ENCODE measurements at regions not wholly inside any gene's neighbourhood (a gene's known extent, or its start where the extent isn't known, plus 50 kb on each side); places are given as distances from the start of the nearest gene placed in this dataset.

DNA sequence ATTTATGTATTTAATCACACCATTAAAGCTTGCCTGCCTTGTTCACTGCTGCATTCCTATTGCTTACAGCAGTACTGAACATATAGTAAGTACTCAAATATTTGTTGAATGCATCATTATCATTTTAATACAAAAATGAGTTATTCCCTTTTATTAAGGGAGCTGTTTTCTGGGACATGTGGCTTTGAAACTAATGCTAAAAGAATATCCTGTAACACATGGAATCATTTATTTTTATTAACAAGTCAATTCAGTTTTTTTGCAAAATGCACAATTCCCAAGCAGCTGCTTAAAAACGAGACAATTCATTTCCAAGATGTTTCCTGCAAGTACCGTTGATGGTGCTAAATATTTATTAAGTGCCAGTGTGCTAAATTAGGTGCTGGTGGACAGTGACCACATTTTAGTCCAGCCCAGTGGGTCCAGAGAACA, 148.3 kb upstream of the NR3C1 start:
- POLR2A ChIA-PET, result no interaction called here
- no TSS peak for BruUV-seq (replicated peaks)
- H3K4me2 ChIP-seq (ENCODE audit: insufficient read depth, low read length), result no peak overlapping the region
- H3K79me2 ChIP-seq (ENCODE audit: control insufficient read depth, insufficient read depth, low read length), result no peaks in the 10 kb centered on the region
- ATAC-seq (no peak), DNase-seq (ENCODE audit: extremely low read depth in 1 of 4, low spot score in 3 of 4) (no peak), FAIRE-seq (no peak)
- no peaks in the 10 kb centered on the region; a peak in 1 of 5 replicates for H3K27me3 ChIP-seq (ENCODE audit: control insufficient read depth in 2 of 2, insufficient read depth in 2 of 2, low read length in 2 of 2)
- TF ChIP-seq ZNF668 (CRISPR knock-in tag; IDR thresholded peaks at IDR 0.05) (no peak), RAD21 (CRISPR knock-in tag; conservative IDR thresholded peaks at IDR 0.05 in 1 of 2, IDR thresholded peaks at IDR 0.05 in 1 of 2) (no peak), ZNF232 (CRISPR knock-in tag; IDR thresholded peaks at IDR 0.05) (no peak), SP2 (IDR thresholded peaks at IDR 0.05; ENCODE audit: extremely low read depth, low read depth, low read length, poor library complexity, severe bottlenecking) (no peak), ZNF707 (CRISPR knock-in tag; conservative IDR thresholded peaks at IDR 0.05) (no peak), ZBTB12 (CRISPR knock-in tag; IDR thresholded peaks at IDR 0.05) (no peak), ZNF695 (CRISPR knock-in tag; IDR thresholded peaks at IDR 0.05) (no peak), RBBP5 (IDR thresholded peaks at IDR 0.05; ENCODE audit: borderline replicate concordance, insufficient read depth, low read length, poor library complexity, severe bottlenecking) (no peak), ZNF780A (CRISPR knock-in tag; IDR thresholded peaks at IDR 0.05) (no peak), HLTF (IDR thresholded peaks at IDR 0.05) (no peak), RBM25 (IDR thresholded peaks at IDR 0.05; ENCODE audit: low read depth, low read length, severe bottlenecking) (no peak), NCOA4 (IDR thresholded peaks at IDR 0.05; ENCODE audit: partially characterized antibody) (no peak), ZNF347 (CRISPR knock-in tag; IDR thresholded peaks at IDR 0.05; ENCODE audit: low read depth) (no peak)
- TF ChIP-seq, protein P1, sequence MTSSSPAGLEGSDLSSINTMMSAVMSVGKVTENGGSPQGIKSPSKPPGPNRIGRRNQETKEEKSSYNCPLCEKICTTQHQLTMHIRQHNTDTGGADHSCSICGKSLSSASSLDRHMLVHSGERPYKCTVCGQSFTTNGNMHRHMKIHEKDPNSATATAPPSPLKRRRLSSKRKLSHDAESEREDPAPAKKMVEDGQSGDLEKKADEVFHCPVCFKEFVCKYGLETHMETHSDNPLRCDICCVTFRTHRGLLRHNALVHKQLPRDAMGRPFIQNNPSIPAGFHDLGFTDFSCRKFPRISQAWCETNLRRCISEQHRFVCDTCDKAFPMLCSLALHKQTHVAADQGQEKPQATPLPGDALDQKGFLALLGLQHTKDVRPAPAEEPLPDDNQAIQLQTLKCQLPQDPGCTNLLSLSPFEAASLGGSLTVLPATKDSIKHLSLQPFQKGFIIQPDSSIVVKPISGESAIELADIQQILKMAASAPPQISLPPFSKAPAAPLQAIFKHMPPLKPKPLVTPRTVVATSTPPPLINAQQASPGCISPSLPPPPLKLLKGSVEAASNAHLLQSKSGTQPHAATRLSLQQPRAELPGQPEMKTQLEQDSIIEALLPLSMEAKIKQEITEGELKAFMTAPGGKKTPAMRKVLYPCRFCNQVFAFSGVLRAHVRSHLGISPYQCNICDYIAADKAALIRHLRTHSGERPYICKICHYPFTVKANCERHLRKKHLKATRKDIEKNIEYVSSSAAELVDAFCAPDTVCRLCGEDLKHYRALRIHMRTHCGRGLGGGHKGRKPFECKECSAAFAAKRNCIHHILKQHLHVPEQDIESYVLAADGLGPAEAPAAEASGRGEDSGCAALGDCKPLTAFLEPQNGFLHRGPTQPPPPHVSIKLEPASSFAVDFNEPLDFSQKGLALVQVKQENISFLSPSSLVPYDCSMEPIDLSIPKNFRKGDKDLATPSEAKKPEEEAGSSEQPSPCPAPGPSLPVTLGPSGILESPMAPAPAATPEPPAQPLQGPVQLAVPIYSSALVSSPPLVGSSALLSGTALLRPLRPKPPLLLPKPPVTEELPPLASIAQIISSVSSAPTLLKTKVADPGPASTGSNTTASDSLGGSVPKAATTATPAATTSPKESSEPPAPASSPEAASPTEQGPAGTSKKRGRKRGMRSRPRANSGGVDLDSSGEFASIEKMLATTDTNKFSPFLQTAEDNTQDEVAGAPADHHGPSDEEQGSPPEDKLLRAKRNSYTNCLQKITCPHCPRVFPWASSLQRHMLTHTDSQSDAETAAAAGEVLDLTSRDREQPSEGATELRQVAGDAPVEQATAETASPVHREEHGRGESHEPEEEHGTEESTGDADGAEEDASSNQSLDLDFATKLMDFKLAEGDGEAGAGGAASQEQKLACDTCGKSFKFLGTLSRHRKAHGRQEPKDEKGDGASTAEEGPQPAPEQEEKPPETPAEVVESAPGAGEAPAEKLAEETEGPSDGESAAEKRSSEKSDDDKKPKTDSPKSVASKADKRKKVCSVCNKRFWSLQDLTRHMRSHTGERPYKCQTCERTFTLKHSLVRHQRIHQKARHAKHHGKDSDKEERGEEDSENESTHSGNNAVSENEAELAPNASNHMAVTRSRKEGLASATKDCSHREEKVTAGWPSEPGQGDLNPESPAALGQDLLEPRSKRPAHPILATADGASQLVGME (CRISPR knock-in tag; IDR thresholded peaks at IDR 0.05), result no peak
- WGBS (ENCODE audit: insufficient coverage, low coverage, missing lambda C conversion rate), result 0% methylated on average over 2 of the region's 2 CpGs
- H3K9ac ChIP-seq (ENCODE audit: insufficient read depth in 1 of 2, low read depth in 2 of 2, low read length in 2 of 2), result no peak overlapping the region
- H4K20me1 ChIP-seq (replicated peaks; ENCODE audit: control insufficient read depth, insufficient read depth, low read length), result no peaks in the 10 kb centered on the region
- no peaks in the 10 kb centered on the region for H3K9me3 ChIP-seq (replicated peaks; ENCODE audit: control insufficient read depth, insufficient read depth, low read depth, low read length)
- H2AFZ ChIP-seq (ENCODE audit: low read depth, low read length), result no peak overlapping the region
- no peak overlapping the region for H3K27ac ChIP-seq (ENCODE audit: extremely low read depth, low read depth, low read length)
- intact Hi-C loops (cut with micrococcal nuclease), result no loop called here
- H3K36me3 ChIP-seq (ENCODE audit: control insufficient read depth, insufficient read depth, low read length), result no peaks in the 10 kb centered on the region
- CTCF ChIA-PET (ENCODE audit: low intra/inter-chr PET ratio), result no interaction called here
- H3K9me1 ChIP-seq (ENCODE audit: control insufficient read depth, insufficient read depth, low read length), result no peaks in the 10 kb centered on the region
- H3K4me3 ChIP-seq, result no peak overlapping the region
- H3K4me1 ChIP-seq (replicated peaks in 1 of 2; ENCODE audit: control insufficient read depth in 2 of 2, insufficient read depth in 2 of 2, low read length in 2 of 2), result no peaks in the 10 kb centered on the region
- in situ Hi-C loops (cut with MboI), result no loop called here

Measured in K562 (cell line).